Liver (tissue), 8 donors: ENCODE measurements at regions not wholly inside any gene's neighbourhood (a gene's known extent, or its start where the extent isn't known, plus 50 kb on each side); places are given as distances from the start of the nearest gene placed in this dataset.

Source experiments
- DNase-seq: peaks from one replicate; pipeline ENCODE4 v3.0.0-alpha.2; 2017; ENCODE audit warnings: low spot score
- H3K27ac ChIP-seq, 2 donors: one replicate each; pipeline ENCODE4 v1.7.0; 2013; ENCODE audit warnings: inconsistent platforms in 2 of 2, low read length in 2 of 2, control low read depth in 1 of 2, low read depth in 1 of 2, mild to moderate bottlenecking in 1 of 2
- H3K27me3 ChIP-seq, 4 donors: one replicate each; pipeline versions ENCODE4 v1.6.1 to v1.7.0; 2013; ENCODE audit warnings: low read length in 3 of 4, inconsistent platforms in 1 of 4, mild to moderate bottlenecking in 1 of 4, moderate library complexity in 1 of 4; ENCODE audit not compliant: control insufficient read depth in 4 of 4, insufficient read depth in 4 of 4
- H3K36me3 ChIP-seq, 4 donors: one replicate each; pipeline versions ENCODE4 v1.6.1 to v1.7.0; 2013; ENCODE audit warnings: low read length in 3 of 4, mild to moderate bottlenecking in 3 of 4, low read depth in 1 of 4, moderate library complexity in 1 of 4; ENCODE audit not compliant: control insufficient read depth in 4 of 4, insufficient read depth in 3 of 4
- H3K4me1 ChIP-seq, 4 donors: one replicate each; pipeline versions ENCODE4 v1.6.1 to v1.7.0; 2013; ENCODE audit warnings: low read length in 3 of 4, mild to moderate bottlenecking in 3 of 4, moderate library complexity in 1 of 4; ENCODE audit not compliant: control insufficient read depth in 4 of 4, insufficient read depth in 4 of 4
- H3K4me3 ChIP-seq, 3 donors: one replicate each; pipeline versions ENCODE4 v1.6.1 to v1.7.0; 2013; ENCODE audit warnings: low read length in 3 of 3, control low read depth in 1 of 3, low read depth in 1 of 3, mild to moderate bottlenecking in 1 of 3
- H3K9ac ChIP-seq, 2 donors: one replicate each; pipeline ENCODE4 v1.7.0; 2013; ENCODE audit warnings: low read length in 2 of 2, mild to moderate bottlenecking in 2 of 2, moderate library complexity in 2 of 2, control low read depth in 1 of 2, low read depth in 1 of 2
- H3K9me3 ChIP-seq, 4 donors: one replicate each; pipeline versions ENCODE4 v1.6.1 to v1.7.0; 2013; ENCODE audit warnings: low read length in 3 of 4; ENCODE audit not compliant: control insufficient read depth in 4 of 4
- CTCF ChIP-seq: fragments of 150-350 bp; IDR thresholded peaks from 2 replicates; pipeline ENCODE4 v1.5.1; 2017; ENCODE audit warnings: improper control_type of control experiment, low read depth, low read length; ENCODE audit not compliant: missing input control
- EGR1 ChIP-seq, 2 donors: IDR thresholded peaks; 2 replicates each; pipeline ENCODE4 v1.6.1; 2016 to 2018; ENCODE audit warnings: antibody characterized with exemption in 2 of 2, low read depth in 2 of 2
- FOXA1 ChIP-seq: IDR thresholded peaks from 2 replicates; pipeline ENCODE4 v1.6.1; 2016; ENCODE audit warnings: antibody characterized with exemption
- FOXA2 ChIP-seq: IDR thresholded peaks from 2 replicates; pipeline ENCODE4 v1.6.1; 2016; ENCODE audit warnings: antibody characterized with exemption
- GABPA ChIP-seq, 2 donors: IDR thresholded peaks in 1 of 2; conservative IDR thresholded peaks in 1 of 2; 2 replicates each; pipeline ENCODE4 v1.6.1; 2016; ENCODE audit warnings: antibody characterized with exemption in 2 of 2, mild to moderate bottlenecking in 1 of 2, moderate library complexity in 1 of 2
- HNF4A ChIP-seq, 2 donors: conservative IDR thresholded peaks; 2 replicates each; pipeline ENCODE4 v1.6.1; 2016; ENCODE audit warnings: antibody characterized with exemption in 2 of 2, mild to moderate bottlenecking in 2 of 2
- HNF4G ChIP-seq: IDR thresholded peaks from 2 replicates; pipeline ENCODE4 v1.6.1; 2016; ENCODE audit warnings: antibody characterized with exemption
- JUND ChIP-seq, 2 donors: IDR thresholded peaks; 2 replicates each; pipeline ENCODE4 v1.6.1; 2016; ENCODE audit warnings: antibody characterized with exemption in 2 of 2
- MAX ChIP-seq: IDR thresholded peaks from 2 replicates; pipeline ENCODE4 v1.6.1; 2016; ENCODE audit warnings: antibody characterized with exemption
- NR2F2 ChIP-seq: IDR thresholded peaks from 2 replicates; pipeline ENCODE4 v1.6.1; 2016; ENCODE audit warnings: antibody characterized with exemption
- RAD21 ChIP-seq, 2 donors: IDR thresholded peaks; 2 replicates each; pipeline ENCODE4 v1.6.1; 2016; ENCODE audit warnings: antibody characterized with exemption in 2 of 2, mild to moderate bottlenecking in 2 of 2
- RXRA ChIP-seq, 2 donors: IDR thresholded peaks; 2 replicates each; pipeline ENCODE4 v1.6.1; 2017 to 2018; ENCODE audit warnings: antibody characterized with exemption in 2 of 2, mild to moderate bottlenecking in 1 of 2
- SP1 ChIP-seq: IDR thresholded peaks from 2 replicates; pipeline ENCODE4 v1.6.1; 2018; ENCODE audit warnings: antibody characterized with exemption, mild to moderate bottlenecking
- TAF1 ChIP-seq: conservative IDR thresholded peaks from 2 replicates; pipeline ENCODE4 v1.6.1; 2016; ENCODE audit warnings: antibody characterized with exemption, mild to moderate bottlenecking
- YY1 ChIP-seq: IDR thresholded peaks from 2 replicates; pipeline ENCODE4 v1.6.1; 2016; ENCODE audit warnings: antibody characterized with exemption, mild to moderate bottlenecking
- WGBS: extraction: QIAGEN DNeasy Blood & Tissue Kit; methylation state at CpG from one replicate; pipeline ENCODE4 v1.1.7; 2013; 5-methylcytosine and 5-hydroxymethylcytosine counted together
- TF ChIP-seq, protein P1 (sequence below): IDR thresholded peaks from 2 replicates; pipeline ENCODE4 v1.6.1; 2016; ENCODE audit warnings: antibody characterized with exemption
- TF ChIP-seq, protein P2 (sequence below): IDR thresholded peaks from 2 replicates; pipeline ENCODE4 v1.6.1; 2016; ENCODE audit warnings: antibody characterized with exemption
- TF ChIP-seq, protein P3 (sequence below): IDR thresholded peaks from 2 replicates; pipeline ENCODE4 v1.6.1; 2016; ENCODE audit warnings: antibody characterized with exemption, mild to moderate bottlenecking
- donor health status: healthy.
- donor health status: healthy.
- donor health status: healthy.
- donor health status: healthy.
- donor health status: healthy.

DNA sequence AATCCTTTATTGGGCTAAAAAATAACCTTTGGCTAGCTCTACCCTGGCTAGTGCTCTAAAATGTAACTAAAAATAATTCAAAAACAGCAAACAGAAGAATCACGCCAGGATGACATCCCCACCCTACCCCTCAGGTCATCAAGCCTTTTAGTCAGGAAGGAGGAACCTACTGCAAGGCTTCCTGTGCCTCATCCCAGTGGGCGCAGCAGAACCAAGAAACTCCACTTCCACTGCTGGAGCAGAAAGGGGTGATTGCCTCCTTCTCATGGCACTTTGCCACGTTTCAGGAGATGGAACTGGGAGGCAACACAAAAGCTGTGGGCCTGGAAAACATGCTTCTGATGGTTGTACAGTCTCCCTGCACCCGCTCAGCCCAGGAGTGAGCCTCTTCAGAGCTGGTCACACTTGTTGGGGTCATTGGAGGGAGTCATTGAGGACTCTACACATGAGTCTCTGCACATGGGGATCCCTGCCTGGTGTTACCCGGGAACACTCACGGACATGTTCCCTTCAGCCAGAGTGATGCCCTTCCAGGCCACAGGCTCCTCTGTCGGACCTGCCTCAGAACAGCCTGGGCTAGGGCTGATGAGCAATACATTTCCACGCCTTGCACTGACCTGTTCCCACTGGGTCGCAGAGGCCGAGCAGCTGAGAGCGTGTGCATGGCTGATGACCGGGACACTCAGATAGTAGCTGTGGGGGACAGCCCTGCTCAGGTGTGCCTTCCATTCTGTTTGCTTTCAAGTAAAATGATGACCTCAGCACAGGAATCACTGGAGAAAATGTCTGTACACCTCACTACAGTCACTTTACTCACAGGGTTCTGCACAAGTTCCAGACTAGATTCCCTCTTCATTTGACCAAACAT is 355.3 kb downstream of the FGFR2 start:
- Histone ChIP-seq H3K4me1 (no peaks in the 10 kb centered on the region), H3K27me3 (no peaks in the 10 kb centered on the region), H3K4me3 (no peak overlapping the region), H3K9ac (no peak overlapping the region), H3K27ac (no peak overlapping the region), H3K36me3 (no peaks in the 10 kb centered on the region), H3K9me3 (no peaks in the 10 kb centered on the region)
- TF ChIP-seq HNF4A (conservative IDR thresholded peaks at IDR 0.05) (no peak), RAD21 (IDR thresholded peaks at IDR 0.05) (no peak), YY1 (no peak), EGR1 (IDR thresholded peaks at IDR 0.05; ENCODE audit: low read depth in 2 of 2) (no peak), GABPA (IDR thresholded peaks at IDR 0.05 in 1 of 2, conservative IDR thresholded peaks at IDR 0.05 in 1 of 2) (no peak), HNF4G (no peak), MAX (no peak), FOXA2 (no peak), CTCF (no peak), NR2F2 (no peak), FOXA1 (no peak), TAF1 (no peak), JUND (IDR thresholded peaks at IDR 0.05) (no peak), SP1 (no peak), RXRA (IDR thresholded peaks at IDR 0.05) (no peak)
- TF ChIP-seq, protein P1, sequence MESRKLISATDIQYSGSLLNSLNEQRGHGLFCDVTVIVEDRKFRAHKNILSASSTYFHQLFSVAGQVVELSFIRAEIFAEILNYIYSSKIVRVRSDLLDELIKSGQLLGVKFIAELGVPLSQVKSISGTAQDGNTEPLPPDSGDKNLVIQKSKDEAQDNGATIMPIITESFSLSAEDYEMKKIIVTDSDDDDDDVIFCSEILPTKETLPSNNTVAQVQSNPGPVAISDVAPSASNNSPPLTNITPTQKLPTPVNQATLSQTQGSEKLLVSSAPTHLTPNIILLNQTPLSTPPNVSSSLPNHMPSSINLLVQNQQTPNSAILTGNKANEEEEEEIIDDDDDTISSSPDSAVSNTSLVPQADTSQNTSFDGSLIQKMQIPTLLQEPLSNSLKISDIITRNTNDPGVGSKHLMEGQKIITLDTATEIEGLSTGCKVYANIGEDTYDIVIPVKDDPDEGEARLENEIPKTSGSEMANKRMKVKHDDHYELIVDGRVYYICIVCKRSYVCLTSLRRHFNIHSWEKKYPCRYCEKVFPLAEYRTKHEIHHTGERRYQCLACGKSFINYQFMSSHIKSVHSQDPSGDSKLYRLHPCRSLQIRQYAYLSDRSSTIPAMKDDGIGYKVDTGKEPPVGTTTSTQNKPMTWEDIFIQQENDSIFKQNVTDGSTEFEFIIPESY: no peak
- TF ChIP-seq, protein P2, sequence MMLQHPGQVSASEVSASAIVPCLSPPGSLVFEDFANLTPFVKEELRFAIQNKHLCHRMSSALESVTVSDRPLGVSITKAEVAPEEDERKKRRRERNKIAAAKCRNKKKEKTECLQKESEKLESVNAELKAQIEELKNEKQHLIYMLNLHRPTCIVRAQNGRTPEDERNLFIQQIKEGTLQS: no peak
- TF ChIP-seq, protein P3, sequence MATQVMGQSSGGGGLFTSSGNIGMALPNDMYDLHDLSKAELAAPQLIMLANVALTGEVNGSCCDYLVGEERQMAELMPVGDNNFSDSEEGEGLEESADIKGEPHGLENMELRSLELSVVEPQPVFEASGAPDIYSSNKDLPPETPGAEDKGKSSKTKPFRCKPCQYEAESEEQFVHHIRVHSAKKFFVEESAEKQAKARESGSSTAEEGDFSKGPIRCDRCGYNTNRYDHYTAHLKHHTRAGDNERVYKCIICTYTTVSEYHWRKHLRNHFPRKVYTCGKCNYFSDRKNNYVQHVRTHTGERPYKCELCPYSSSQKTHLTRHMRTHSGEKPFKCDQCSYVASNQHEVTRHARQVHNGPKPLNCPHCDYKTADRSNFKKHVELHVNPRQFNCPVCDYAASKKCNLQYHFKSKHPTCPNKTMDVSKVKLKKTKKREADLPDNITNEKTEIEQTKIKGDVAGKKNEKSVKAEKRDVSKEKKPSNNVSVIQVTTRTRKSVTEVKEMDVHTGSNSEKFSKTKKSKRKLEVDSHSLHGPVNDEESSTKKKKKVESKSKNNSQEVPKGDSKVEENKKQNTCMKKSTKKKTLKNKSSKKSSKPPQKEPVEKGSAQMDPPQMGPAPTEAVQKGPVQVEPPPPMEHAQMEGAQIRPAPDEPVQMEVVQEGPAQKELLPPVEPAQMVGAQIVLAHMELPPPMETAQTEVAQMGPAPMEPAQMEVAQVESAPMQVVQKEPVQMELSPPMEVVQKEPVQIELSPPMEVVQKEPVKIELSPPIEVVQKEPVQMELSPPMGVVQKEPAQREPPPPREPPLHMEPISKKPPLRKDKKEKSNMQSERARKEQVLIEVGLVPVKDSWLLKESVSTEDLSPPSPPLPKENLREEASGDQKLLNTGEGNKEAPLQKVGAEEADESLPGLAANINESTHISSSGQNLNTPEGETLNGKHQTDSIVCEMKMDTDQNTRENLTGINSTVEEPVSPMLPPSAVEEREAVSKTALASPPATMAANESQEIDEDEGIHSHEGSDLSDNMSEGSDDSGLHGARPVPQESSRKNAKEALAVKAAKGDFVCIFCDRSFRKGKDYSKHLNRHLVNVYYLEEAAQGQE: no peak
- no peak for DNase-seq
- WGBS: 85% methylated on average over 12 of the region's 12 CpGs
